ENCODE measurements at regions not wholly inside any gene's neighbourhood (a gene's known extent, or its start where the extent isn't known, plus 50 kb on each side); places are given as distances from the start of the nearest gene placed in this dataset.

GRCh38 chr10:77710081-77710551 lies 72.5 kb upstream of the KCNMA1 start:
- peak; percentile 11 for DNase-seq
- intact Hi-C loops (cut with micrococcal nuclease), result loop anchor here (2.0 kb wide), 1 partner anchor 545 kb away; no protein-coding TSS in a partner anchor
- H3K27ac Mint-ChIP-seq, result no peak overlapping the region
- CTCF ChIA-PET, result interaction anchor here (1.1 to 5.2 kb wide), 4 partner anchors 11 to 536 kb away, joined by 4 to 46 read pairs (median 16); no protein-coding TSS in a partner anchor
- Histone ChIP-seq H3K27ac (ENCODE audit: low read length in 2 of 2) (no peak overlapping the region), H2AFZ (ENCODE audit: insufficient read depth, low read depth, low read length, poor library complexity, severe bottlenecking) (no peak overlapping the region), H3K36me3 (replicated peaks in 1 of 2; ENCODE audit: control extremely low read depth in 1 of 2, control insufficient read depth in 1 of 2, extremely low read depth in 1 of 2, insufficient read depth in 2 of 2, low read length in 1 of 2) (no peaks in the 10 kb centered on the region), H3K27me3 (replicated peaks in 1 of 4; ENCODE audit: control extremely low read depth in 1 of 4, control insufficient read depth in 3 of 4, insufficient read depth in 4 of 4, low read length in 3 of 4) (peaks cover 0 to 13% (median 3%) of the 10 kb centered on the region in 4 experiments), H3K4me3 (ENCODE audit: control extremely low read depth in 1 of 5, extremely low read depth in 1 of 5, insufficient read depth in 1 of 5, low read depth in 2 of 5, low read length in 4 of 5) (no peak overlapping the region), H4K20me1 (ENCODE audit: control insufficient read depth, insufficient read depth, low read length, poor library complexity, severe bottlenecking) (no peaks in the 10 kb centered on the region), H3K9ac (ENCODE audit: low read length) (no peak overlapping the region), H3K9me3 (ENCODE audit: control extremely low read depth in 1 of 3, control insufficient read depth in 2 of 3, insufficient read depth in 1 of 3, low read length in 2 of 3) (no peaks in the 10 kb centered on the region), H3K4me1 (ENCODE audit: control insufficient read depth in 2 of 2, insufficient read depth in 2 of 2, low read length in 2 of 2) (peaks cover 7 to 17% of the 10 kb centered on the region in 2 donors), H3K4me2 (replicated peaks; ENCODE audit: low read depth, low read length, poor library complexity, severe bottlenecking) (peak overlapping the region; percentile 76), H3K79me2 (ENCODE audit: control insufficient read depth, insufficient read depth, low read length) (no peaks in the 10 kb centered on the region)
- WGBS (ENCODE audit: insufficient coverage), result 69% methylated on average over 11 of the region's 14 CpGs
- H3K9me3 Mint-ChIP-seq (ENCODE audit: insufficient read depth), result no peaks in the 10 kb centered on the region
- no peak for ATAC-seq (ENCODE audit: low read depth)
- H3K4me1 Mint-ChIP-seq, result peaks cover 15% of the 10 kb centered on the region
- POLR2A ChIA-PET, result no interaction called here
- peaks cover 24% of the 10 kb centered on the region for H3K27me3 Mint-ChIP-seq
- TF ChIP-seq CTCF (IDR thresholded peaks at IDR 0.05), result no peak
- TF ChIP-seq EZH2 (IDR thresholded peaks at IDR 0.05; ENCODE audit: borderline replicate concordance, insufficient read depth, low read depth, low read length, poor library complexity, severe bottlenecking), result no peak
- peak overlapping the region; percentile 79 for H3K4me3 Mint-ChIP-seq

GRCh38 chr10:77707570-77707969 lies 70.0 kb upstream of the KCNMA1 start:
- Histone ChIP-seq H3K4me1 (ENCODE audit: control insufficient read depth in 2 of 2, insufficient read depth in 2 of 2, low read length in 2 of 2) (peaks cover 7 to 17% of the 10 kb centered on the region in 2 donors), H3K4me3 (ENCODE audit: control extremely low read depth in 1 of 5, extremely low read depth in 1 of 5, insufficient read depth in 1 of 5, low read depth in 2 of 5, low read length in 4 of 5) (no peak overlapping the region), H4K20me1 (ENCODE audit: control insufficient read depth, insufficient read depth, low read length, poor library complexity, severe bottlenecking) (no peaks in the 10 kb centered on the region), H2AFZ (ENCODE audit: insufficient read depth, low read depth, low read length, poor library complexity, severe bottlenecking) (no peak overlapping the region), H3K9me3 (ENCODE audit: control extremely low read depth in 1 of 3, control insufficient read depth in 2 of 3, insufficient read depth in 1 of 3, low read length in 2 of 3) (peaks cover 0 to 3% (median 0%) of the 10 kb centered on the region in 3 donors), H3K9ac (ENCODE audit: low read length) (no peak overlapping the region), H3K4me2 (replicated peaks; ENCODE audit: low read depth, low read length, poor library complexity, severe bottlenecking) (no peak overlapping the region), H3K36me3 (replicated peaks in 1 of 2; ENCODE audit: control extremely low read depth in 1 of 2, control insufficient read depth in 1 of 2, extremely low read depth in 1 of 2, insufficient read depth in 2 of 2, low read length in 1 of 2) (no peaks in the 10 kb centered on the region), H3K27me3 (replicated peaks in 1 of 4; ENCODE audit: control extremely low read depth in 1 of 4, control insufficient read depth in 3 of 4, insufficient read depth in 4 of 4, low read length in 3 of 4) (peaks cover 0 to 13% (median 3%) of the 10 kb centered on the region in 4 experiments), H3K27ac (ENCODE audit: low read length in 2 of 2) (no peak overlapping the region), H3K79me2 (ENCODE audit: control insufficient read depth, insufficient read depth, low read length) (no peaks in the 10 kb centered on the region)
- WGBS (ENCODE audit: insufficient coverage), result no CpG with 5 or more reads among the region's 1 CpG
- DNase-seq (no peak), ATAC-seq (ENCODE audit: low read depth) (no peak)
- Mint-ChIP-seq H3K27me3 (peaks cover 14% of the 10 kb centered on the region), H3K4me1 (peaks cover 15% of the 10 kb centered on the region), H3K4me3 (no peak overlapping the region), H3K27ac (no peak overlapping the region), H3K9me3 (ENCODE audit: insufficient read depth) (peaks cover 3% of the 10 kb centered on the region)
- CTCF ChIA-PET, result interaction anchor here (0.6 to 1.4 kb wide), 3 partner anchors 12 to 534 kb away, joined by 3 read pairs; no protein-coding TSS in a partner anchor
- intact Hi-C loops (cut with micrococcal nuclease), result no loop called here
- TF ChIP-seq EZH2 (IDR thresholded peaks at IDR 0.05; ENCODE audit: borderline replicate concordance, insufficient read depth, low read depth, low read length, poor library complexity, severe bottlenecking) (no peak), CTCF (IDR thresholded peaks at IDR 0.05) (no peak)
- POLR2A ChIA-PET, result no interaction called here
